ENCODE measurements at regions not wholly inside any gene's neighbourhood (a gene's known extent, or its start where the extent isn't known, plus 50 kb on each side); places are given as distances from the start of the nearest gene placed in this dataset.
"Not testable (repeated sequence)": the region's sequence is repeated elsewhere in the genome, so short reads cannot be mapped to it uniquely, and the experiment has no call there.

DNA sequence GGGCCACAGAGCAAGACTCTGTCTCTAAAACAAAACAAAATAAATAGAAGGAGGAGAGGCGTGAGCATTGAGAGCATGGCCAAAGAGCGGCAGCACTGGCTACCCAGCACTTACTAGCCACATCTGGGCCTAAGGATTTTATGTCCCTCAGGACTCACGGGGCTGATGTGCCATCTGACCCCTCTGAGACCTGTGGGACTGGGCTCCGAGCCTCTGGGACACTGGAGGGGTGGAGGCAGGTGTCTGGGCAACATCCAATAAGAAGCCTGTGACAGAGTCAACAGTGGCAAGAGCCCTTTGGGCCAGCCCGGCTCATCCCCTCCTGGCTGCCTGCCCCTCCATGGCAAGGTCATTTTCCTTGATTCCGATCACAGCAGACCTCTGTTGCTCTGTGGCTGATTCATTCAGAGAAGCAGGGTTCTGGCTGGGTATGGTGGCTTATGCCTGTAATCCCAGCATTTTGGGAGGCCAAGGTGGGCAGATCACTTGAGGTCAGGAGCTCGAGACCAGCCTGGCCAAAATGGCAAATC, 60.7 kb downstream of the RRM2 start:
- DNase-seq: no peak

DNA sequence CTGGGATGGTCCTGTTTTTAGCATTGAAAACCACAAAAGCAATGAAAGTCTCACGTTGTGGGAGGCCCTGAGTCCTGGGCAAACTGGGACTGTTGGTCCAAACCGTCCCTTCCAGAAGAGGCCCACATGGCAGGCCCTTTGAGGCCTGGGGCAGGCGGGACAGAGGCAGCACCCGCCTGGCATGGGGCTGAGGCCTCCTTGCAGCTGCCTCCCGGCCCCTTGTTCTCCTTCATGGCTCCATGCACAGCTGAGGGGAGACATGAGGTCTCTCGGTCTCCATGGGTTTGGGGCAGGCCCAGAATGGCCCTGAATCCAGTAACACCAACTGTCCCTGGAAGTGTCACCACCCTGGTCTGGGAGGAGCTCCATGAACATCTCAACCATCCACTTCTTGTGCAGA, 61.9 kb downstream of the RRM2 start:
- DNase-seq: no peak

DNA sequence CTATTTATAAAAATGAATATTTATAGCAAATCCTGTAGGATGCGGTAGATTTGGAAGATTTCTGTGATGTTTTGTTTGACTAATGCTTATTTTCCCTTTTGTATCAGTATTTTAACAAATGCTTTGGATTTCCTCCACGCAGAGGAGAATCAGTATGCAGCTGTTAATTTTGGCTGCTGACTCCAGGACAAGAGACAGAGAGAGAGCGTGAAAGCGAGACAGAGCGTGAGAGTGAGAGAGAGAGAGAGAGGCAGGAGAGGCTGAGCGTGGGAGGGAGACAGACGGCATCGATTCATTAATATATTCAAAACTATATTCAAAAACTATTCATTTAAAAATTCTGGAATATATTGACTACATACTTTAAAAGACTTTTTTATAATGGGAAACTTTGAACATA, 62.5 kb downstream of the RRM2 start:
- DNase-seq: no peak

DNA sequence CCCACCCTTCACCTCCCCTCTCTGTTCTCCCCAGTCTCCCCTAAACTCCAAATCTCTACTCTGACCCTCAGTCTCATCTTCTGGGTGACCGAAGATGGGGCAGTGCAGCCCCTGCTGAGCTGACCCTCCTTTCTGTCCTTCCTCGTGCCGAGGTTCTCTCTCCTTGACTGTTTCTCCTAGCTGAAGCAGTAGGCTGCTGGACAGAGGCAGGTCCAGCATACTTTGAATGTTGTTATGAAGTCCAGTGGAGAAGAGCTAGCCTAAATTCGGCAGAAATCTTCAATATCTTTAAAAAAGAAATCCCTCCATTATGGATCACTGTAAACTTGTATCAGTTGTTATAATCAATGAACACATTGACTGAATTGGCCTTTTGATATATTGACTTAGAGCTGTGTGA, 63.2 kb downstream of the RRM2 start:
- no peak for DNase-seq

DNA sequence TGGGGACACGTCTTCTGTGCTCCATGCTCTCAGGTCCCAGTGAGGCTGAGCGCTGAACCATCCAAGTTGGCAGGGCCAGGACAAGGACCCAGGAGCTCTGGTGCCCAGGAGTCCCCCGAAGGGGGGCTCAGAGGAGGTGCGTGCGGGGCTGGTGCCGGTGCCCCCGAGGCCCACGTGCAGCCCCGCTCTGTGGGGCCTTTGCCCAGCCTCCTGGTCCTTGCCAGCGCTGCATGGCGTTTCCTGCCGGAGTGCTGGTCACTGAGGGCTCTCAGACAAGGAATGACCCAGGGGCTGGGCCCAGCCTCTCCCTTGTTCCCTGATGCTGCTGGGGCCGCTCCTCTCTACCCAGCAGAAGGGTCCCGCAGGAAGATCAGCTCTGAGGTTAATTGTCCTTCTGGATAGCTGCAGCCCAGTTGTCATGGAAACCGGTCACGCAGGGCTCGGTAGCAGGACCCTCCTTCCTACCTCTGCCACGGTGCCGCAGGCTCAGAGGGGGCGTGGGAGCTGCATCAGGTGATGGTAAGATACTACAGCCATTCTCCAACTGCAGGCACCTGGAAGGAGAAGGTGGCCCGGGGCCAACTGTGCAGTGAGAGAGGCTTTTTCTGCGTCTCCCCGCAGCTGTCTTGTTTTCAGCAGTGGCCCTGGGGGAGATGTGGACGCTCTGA, 64.5 kb downstream of the RRM2 start:
- DNase-seq: no peak

DNA sequence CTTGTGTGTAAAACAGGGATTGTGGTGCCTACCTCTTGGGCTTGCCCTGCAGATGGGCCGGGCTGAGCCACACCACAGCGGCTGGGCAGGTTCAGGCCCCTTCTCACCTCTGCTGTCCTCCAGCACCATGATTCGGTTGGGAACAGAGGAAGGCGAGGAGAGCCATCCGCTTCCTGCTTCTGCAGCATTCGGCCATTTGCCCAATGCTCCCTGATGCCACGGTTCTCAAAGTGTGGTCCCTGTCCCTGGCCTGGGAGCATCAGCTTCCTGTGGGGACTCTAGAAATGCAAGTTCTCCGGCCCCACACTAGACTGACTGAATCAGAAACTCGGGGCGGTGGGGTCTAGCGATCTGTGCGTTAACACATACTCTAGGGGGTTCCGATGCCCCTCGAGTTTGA, 65.1 kb downstream of the RRM2 start:
- no peak for DNase-seq

DNA sequence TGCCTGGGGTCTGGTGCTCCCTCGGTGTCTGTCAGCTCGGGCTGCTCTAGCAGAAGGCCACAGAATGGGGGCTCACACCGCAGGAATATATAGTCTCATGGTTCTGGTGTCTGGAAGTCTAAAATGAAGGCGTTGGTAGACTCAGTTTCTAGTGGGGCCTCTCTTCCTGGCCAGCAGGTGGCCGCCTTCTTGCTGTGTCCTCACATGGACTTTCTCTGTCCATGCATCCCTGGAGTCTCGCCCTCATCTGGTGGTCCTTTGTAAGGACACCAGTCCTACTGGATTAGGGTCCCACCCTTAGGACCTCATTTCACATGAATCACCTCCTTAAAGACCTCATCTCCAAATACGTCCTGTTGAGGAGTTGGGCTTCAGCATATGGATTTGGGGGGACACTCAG, 65.7 kb downstream of the RRM2 start:
- DNase-seq: no peak

DNA sequence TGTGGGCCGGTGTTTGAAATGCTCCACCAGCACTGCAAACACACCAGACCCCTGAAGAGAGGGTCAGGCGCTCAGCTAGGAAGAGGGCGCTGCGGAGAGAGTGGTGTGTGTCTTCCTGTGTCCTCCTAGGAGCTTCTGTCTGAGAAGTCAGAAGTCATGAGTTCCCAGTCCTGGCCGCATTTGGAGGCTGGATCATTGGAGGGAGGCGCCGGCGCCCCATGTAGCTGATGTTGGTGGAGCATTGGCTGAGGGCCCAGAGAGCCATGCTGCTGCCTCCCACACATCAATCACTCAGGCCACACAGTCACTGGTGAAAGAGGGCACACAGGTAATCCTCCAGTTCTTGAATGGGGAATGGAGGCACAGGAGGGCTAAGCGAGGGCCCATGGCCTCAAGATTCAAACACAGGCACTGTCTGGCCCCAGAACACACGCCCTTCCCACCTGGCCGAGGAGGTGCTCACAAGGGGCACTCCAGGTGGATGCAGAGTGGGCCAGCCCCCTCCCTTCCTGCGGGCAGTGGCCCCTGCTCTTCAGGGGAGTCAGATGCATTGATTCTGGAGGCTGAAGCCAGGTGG, 66.3 kb downstream of the RRM2 start:
- DNase-seq: no peak

DNA sequence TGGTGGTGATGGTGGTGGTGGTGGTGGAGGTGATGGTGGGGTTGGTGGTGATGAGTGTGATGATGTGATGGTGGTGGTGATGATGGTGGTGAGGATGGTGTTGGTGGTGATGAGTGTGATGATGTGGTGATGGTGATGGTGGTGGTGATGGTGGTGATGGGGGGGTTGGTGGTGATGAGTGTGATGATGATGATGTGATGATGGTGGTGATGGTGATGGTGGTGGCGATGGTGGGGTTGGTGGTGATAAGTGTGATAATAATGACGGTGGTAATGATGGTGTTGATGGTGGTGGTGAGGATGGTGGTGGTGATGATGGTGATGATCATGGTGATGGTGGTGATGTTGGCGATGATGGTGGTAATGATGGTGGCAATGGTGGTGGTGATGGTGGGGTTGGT, 67.7 kb downstream of the RRM2 start:
- no peak for DNase-seq

DNA sequence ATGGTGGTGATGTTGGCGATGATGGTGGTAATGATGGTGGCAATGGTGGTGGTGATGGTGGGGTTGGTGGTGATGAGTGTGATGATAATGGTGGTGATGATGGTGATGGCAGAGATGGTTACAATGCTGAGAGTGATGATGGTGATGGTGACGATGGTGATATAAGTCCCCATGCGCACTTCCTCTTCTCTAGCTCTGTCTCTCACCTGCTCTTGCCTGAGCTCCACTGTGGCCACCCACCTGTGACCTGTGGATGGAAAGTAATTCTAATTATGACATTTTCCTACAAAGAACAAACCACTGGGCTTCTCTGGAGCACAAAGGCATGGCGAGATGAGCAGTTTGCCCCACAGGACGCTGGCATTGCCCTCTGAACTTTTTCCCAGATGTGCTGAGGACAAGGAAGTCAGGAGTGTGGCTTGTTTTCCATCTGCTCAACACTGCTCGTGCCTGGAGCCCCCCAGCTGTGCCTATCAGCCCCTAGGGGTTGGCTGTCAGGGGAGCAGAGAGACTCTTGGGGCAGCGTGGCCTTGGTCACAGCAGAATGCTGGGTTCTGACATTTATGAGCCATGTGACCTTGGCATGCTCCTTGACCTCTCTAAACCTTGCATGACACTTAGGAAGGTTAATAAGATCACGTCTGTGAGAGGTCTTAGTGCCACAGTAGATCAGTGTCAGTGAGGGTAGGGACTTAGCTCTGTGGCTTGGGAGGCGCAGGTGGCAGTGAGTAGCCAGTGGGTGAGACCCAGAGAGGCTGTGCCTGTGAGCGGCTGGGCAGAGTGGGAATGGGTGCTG, 68.4 kb downstream of the RRM2 start:
- no peak for DNase-seq

DNA sequence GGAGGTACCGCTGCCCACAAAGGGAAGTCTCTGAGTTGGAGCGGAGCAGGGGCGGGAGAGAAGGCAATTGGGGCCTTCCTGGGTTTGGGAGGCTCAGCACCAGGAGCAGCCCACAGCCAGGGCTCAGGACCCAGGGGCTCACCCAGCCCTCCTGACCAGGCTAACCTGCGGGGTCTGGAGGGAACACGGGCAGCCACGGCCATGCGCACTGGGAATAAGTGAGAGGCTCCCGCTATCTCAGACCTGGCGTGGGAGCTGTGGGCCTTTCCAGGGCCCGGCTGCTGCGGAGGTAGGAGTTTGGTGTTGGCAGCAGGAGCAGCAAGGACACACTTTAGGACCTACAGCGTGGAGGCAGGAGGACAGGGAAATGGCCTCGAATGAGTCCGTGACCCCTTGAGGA, 69.0 kb downstream of the RRM2 start:
- DNase-seq: no peak

DNA sequence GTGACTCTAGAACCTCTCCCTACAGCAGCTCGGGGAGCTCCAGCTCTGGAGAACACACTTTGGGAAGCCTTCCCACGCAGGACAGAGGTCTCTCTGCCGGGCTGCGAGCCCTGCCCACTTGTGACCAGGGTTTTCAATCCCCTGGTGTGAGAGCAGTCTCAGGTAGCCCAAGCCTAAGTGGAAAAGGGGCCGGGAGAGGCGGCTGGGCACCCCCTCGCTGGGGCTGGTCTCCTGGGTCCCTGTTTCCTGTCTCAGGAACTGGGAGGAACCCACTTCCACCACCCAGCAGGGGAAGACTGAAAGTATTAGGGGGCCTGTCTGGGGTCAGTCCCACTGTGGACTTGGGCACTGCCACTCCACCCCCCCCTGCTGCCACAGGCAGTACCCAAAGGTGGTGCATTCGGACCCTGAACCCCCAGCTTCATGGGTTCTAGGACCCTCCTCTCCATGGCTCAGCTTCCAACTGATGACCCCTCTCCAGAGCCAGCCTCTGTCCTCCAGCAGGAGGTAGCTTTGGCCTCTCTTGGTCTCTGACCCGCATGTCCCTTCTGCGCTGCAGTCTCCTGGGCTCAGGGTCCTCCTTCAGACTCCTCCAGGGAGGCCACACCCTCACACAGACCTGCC, 70.0 kb downstream of the RRM2 start:
- no peak for DNase-seq

DNA sequence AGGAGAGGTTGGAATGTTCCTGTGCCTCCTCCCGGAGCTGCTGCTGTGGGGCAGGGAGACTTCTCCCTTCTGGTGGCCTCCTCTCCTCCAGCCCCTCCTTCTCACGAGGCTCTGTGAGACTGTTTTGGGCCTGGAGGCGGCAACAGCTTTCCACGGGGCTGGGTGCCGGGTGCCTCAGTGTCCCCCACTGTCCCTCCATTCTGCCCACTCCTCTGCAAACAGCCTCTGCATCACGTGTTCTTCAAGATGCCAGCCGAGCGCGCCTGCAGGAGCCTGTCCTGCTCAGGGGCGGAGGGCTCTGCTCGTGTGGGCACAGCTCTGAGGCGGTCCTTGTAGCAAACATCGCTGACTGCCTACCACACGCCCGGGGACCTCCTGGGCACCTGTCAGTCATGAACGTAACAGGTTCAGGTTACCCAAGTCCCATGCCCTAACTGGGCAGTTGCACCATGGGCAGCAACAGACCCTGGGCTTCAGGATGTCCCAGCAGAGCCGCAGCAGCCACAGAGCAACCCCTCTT, 70.8 kb downstream of the RRM2 start:
- DNase-seq: no peak

DNA sequence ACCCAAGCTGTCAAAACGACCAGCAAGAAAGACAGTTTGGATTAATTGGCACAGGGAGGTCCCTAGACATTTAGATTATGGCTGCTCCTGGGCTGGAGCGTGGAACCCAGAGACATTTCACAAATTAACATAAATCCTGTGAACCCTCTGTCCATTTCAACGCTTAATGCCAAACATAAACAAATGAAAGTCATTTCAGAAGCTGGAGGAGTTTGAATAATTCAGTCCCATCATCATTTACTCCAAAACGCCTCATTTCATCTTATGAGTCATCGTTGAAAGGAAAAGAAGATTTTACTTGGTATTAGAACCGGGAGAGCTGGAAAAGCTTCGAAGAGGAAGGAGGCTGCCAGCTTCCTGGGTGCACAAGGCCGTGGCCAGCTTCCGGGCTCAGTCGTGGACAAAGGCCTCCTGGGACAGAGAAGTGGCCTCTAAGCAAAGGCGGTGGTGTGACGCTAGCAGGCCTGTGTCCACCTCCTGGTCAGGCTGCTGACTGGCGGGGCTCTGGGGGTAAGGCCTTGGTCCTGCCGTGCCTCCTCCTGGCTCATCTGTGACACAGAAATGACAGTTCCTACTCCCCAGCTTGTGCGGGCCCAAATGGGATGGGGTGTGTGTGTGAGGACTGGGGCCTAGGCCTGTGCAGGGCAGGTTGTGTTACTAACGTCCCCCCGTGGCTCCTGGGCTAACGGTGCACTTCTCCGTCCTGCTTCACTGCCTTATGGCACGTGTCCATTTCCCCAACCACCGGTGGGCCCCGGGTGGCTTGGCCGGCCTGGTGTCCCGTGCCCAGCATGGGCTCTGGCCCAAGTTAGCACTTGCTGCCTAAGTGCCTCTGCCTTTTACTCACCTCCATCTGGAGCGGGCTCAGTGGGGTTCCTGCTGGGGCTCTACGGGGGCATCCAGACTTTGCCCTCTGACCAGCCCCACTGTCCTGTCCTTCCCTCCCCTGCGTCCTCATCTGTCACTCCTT, 71.6 kb downstream of the RRM2 start:
- DNase-seq: no peak

DNA sequence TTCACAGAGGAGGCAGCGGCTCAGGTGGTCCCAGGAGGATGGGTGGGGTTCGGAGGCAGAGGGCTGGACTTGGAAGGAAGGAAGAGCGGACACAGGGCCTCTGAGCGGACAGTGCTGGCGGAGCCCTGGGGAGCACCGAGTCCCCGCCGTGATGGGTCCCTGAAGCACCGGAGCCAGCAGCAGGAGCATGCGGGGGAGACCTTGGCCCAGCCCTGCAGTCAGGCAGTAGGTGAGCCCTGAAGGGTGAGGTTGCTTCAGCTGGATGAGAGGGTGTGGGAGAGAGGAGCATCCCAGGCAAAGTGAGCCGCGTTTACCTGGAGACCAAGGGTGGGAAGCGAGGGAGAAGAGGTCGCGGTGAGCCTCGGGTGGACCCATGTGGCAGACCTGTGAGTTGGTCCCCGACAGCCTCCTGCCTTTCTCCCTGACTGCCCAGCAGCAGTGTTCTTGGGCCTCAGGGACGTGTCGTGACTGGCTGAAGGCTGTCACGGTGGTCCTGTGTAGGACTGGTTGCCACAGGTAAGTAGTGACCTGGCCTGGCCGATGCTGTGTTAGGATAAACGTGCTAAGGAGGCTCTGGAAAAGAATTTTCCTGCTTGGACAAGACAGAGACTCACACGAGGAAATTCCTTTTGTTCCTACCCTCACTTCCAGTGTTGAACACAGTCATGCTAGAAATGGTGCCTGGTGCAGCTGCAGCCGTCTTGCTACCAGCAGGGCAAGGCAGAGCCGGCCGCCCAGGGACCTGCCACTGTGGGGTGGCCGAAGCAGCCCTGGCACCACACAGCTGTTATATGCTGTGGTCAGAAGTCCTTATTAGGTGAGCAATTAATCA, 73.0 kb downstream of the RRM2 start:
- no peak for DNase-seq

DNA sequence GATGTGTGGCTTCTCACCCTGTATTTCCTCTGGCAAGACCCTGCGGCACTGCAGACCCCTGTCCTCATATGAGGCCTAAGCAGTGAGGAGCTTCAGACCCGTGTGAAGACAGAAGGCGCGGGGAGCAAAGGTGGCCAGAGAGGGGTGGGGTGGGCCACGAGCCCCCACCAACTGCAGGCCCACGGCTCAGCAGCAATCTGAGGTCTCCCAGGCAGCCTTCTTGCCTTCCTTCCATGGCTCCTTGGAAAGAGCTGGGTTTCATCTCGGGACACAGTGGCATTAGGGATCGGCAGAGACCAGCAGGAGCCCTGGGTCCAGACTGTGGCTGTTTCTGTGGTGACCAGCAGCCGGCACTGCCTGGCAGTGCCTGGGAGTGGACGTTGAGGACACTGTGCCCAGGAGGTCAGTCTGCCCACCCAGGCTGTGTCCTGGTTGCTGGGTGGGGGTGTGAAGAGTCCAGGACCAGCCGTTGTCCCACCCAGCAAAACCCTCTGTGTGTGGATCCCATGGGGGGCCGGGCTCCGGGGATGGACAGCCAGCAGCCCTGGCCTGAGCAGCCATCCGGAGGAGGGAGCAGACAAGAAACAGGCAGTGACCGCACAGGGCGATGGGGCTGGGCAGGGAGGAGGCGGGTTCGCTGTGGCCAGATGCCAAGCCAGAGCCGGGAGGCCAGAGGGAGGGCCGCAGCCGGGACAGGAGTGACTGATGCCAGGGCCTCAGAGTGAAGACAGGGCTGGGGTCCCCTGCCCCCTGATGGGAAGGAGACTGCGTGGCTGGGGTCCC, 73.8 kb downstream of the RRM2 start:
- no peak for DNase-seq

DNA sequence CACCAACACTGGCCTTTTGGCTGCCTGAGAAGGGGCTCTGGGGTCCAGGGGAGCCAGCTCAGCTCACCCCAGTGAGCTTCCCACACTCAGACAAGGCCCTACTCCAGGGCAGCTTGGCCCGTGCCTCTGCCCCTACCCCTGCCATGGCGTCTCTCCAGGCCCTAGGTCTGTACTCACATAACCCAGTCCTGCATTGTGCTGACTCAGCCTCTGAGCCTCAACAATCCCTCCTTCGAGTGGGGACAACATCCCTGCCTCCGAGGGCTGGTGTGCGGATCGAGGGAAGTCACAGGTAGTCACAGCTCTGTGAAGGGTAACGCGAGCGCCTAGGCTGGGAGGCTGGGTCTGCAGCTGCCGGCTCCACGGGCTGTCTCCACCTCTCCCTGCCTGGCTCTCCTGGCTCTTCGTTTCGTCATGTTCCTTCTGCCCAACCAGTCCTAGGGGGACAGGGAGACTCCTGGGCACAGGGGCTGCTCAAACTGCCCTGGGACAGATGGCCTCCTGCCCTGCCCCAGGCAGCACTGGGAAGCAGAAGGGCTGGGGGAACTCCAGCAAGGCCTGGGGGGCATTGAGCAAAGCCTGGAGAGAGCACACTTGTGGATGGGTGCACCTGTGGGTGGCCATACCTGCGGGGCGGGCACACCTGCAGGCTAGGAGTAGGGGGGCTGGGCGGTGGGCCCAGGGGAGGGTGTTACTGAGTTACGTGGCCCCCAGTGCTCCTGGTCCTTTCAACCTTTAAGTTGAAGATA, 74.6 kb downstream of the RRM2 start:
- DNase-seq: no peak

DNA sequence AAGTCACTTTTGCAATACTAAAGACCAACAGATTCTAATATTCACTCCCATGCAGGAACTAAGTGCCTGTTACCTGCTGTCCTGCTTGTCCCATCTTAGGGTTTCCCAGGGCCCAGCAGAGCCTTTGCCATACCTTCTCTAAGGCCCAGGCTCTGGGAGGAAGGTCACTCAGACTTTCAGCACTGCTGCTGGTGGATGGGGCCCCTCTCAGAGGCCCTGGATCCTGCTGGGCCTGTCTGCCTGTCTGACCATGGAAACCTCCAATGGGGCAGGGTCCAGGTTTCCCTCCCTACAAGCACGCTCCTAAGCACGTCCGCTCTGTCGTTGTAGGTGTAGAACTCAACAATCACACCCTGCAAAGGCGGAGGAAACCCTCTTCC, 75.1 kb downstream of the RRM2 start:
- no peak for DNase-seq

DNA sequence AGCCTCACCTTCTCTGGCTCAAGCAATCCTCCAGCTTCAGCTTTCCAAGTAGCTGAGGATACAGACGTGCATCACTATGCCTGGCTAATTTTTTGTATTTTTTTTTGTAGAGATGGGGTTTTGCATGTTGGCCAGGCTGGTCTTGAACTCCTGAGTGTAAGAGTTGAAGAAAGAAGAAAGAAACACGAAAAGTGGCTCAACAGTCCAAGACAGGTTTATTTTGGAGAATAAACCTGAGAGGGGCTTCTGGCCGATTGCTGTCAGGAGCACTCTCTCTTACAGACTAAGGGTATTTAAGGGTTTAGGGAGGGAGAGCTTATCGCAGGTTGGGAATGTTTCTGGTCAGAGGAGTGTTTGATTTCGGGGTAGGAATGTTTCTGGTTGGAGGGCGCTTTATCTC, 75.9 kb downstream of the RRM2 start:
- DNase-seq: not testable (repeated sequence)

All from left kidney (tissue), 1 donor.